ENCODE measurements at regions not wholly inside any gene's neighbourhood (a gene's known extent, or its start where the extent isn't known, plus 50 kb on each side); places are given as distances from the start of the nearest gene placed in this dataset.

GRCh38 chr2:13818002-13818401 lies 814.5 kb upstream of the LRATD1 start:
- Histone ChIP-seq H3K79me1 (ENCODE audit: insufficient read depth, low read depth, low read length, poor library complexity, severe bottlenecking) (no peaks in the 10 kb centered on the region), H3K4me2 (ENCODE audit: insufficient read depth, insufficient read length, low read length) (no peak overlapping the region), H2AK5ac (ENCODE audit: insufficient read length, low read length) (no peak overlapping the region), H3K23me2 (ENCODE audit: insufficient read length, low read depth, low read length, poor library complexity, severe bottlenecking) (no peaks in the 10 kb centered on the region), H3K27ac (ENCODE audit: insufficient read length, low read depth, low read length) (no peak overlapping the region), H3K56ac (ENCODE audit: insufficient read length, low read depth, low read length) (no peak overlapping the region), H3K4me1 (ENCODE audit: insufficient read depth, low read length) (no peaks in the 10 kb centered on the region), H4K5ac (ENCODE audit: insufficient read length, low read depth, low read length) (no peak overlapping the region), H2BK12ac (ENCODE audit: insufficient read length, low read depth, low read length) (no peak overlapping the region), H4K8ac (replicated peaks; ENCODE audit: insufficient read length, low read depth, low read length) (no peak overlapping the region), H3K4ac (ENCODE audit: low read depth, low read length) (no peak overlapping the region), H3K9ac (ENCODE audit: extremely low read depth, insufficient read length, low read length) (no peak overlapping the region), H2BK15ac (ENCODE audit: low read depth, low read length) (no peak overlapping the region), H3K23ac (ENCODE audit: insufficient read length, low read depth, low read length) (no peak overlapping the region), H2BK5ac (ENCODE audit: insufficient read length, low read length) (no peak overlapping the region), H3K14ac (ENCODE audit: insufficient read depth, low read length) (no peak overlapping the region), H2BK120ac (ENCODE audit: low read depth, low read length, poor library complexity, severe bottlenecking) (no peak overlapping the region), H3K79me2 (ENCODE audit: insufficient read depth, low read length) (no peaks in the 10 kb centered on the region), H3K27me3 (ENCODE audit: insufficient read depth, low read length) (peaks cover 23% of the 10 kb centered on the region; the same call in 1 of the 2 replicates), H4K91ac (ENCODE audit: insufficient read length, low read depth, low read length) (no peak overlapping the region), H3K18ac (ENCODE audit: insufficient read length, low read depth, low read length) (no peak overlapping the region), H3K9me3 (ENCODE audit: control insufficient read depth, low read depth, low read length) (no peaks in the 10 kb centered on the region), H4K20me1 (ENCODE audit: control insufficient read depth, insufficient read depth, insufficient read length) (no peaks in the 10 kb centered on the region), H2BK20ac (ENCODE audit: low read depth, low read length, poor library complexity, severe bottlenecking) (no peak overlapping the region), H3T11ph (ENCODE audit: low read length) (no peak overlapping the region), H2AFZ (ENCODE audit: low read length) (no peak overlapping the region)
- H3K27me3 Mint-ChIP-seq (ENCODE audit: low read depth): peaks cover 85% of the 10 kb centered on the region
- no peak for DNase-seq
- no peak overlapping the region for H3K27ac Mint-ChIP-seq
- TF ChIP-seq CTCF (conservative IDR thresholded peaks at IDR 0.05): no peak
- peaks cover 6% of the 10 kb centered on the region in 2 experiments; a peak in 2 of 4 replicates for H3K4me1 Mint-ChIP-seq
- H3K9me3 Mint-ChIP-seq: peaks cover 0 to 6% of the 10 kb centered on the region in 2 experiments; a peak in 2 of 5 replicates
- WGBS (ENCODE audit: extremely low coverage, insufficient read length, low lambda C conversion rate): no CpG with 5 or more reads among the region's 4 CpGs
- no peaks in the 10 kb centered on the region for H3K36me3 Mint-ChIP-seq (ENCODE audit: insufficient read depth in 1 of 3, low read depth in 3 of 3)
- H3K4me3 Mint-ChIP-seq: no peak overlapping the region
